BE2C (cell line): ENCODE measurements at regions not wholly inside any gene's neighbourhood (a gene's known extent, or its start where the extent isn't known, plus 50 kb on each side); places are given as distances from the start of the nearest gene placed in this dataset.
"Not testable (repeated sequence)": the region's sequence is repeated elsewhere in the genome, so short reads cannot be mapped to it uniquely, and the experiment has no call there.

Source experiments
- DNase-seq: peaks from one replicate; pipeline ENCODE4 v3.0.0-alpha.2; 2020
- H3K27me3 ChIP-seq: fragments of 250-450 bp; sonication (Bioruptor Pico); 2 replicates; pipeline ENCODE4 v1.5.1; 2020; ENCODE audit warnings: mild to moderate bottlenecking
- H3K36me3 ChIP-seq: fragments of 250-450 bp; sonication (Bioruptor Pico); 2 replicates; pipeline ENCODE4 v1.5.1; 2020; ENCODE audit warnings: mild to moderate bottlenecking
- H3K4me1 ChIP-seq: fragments of 250-450 bp; sonication (Bioruptor Pico); 2 replicates; pipeline ENCODE4 v1.5.1; 2020
- H3K4me3 ChIP-seq: 2 replicates; pipeline ENCODE4 v1.5.1; 2011; ENCODE audit warnings: low read depth, low read length
- H3K9me3 ChIP-seq: fragments of 250-450 bp; sonication (Bioruptor Pico); 2 replicates; pipeline ENCODE4 v1.5.1; 2020
- TF ChIP-seq, protein P1 (sequence below): IDR thresholded peaks from 2 replicates; pipeline ENCODE4 v1.5.1; 2012; ENCODE audit warnings: mild to moderate bottlenecking, low read depth, low read length

DNA sequence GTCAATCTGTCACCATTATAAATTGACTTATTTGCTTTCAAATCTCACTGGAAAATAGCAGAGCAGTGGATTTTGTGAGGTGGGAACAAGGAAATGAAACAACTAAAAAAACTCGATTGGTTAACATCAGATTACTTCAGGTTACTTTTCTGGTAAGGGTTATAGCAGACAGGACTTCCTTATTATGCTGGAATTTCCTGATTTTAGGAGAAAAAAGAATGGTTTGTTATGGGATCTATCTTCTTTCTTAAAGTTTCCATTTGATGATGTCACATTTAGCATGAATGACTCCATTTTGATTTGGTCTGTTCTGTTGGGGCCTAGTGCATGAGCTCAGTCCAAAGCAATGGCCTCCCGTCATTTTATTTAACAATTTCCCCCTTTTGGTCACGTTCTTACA lies 210.6 kb downstream of the KCNJ2 start:
- no peak for DNase-seq
- Histone ChIP-seq H3K4me1 (peaks cover 14% of the 10 kb centered on the region), H3K9me3 (no peaks in the 10 kb centered on the region), H3K27me3 (no peaks in the 10 kb centered on the region), H3K4me3 (no peak overlapping the region), H3K36me3 (no peaks in the 10 kb centered on the region)
- TF ChIP-seq, protein P1, sequence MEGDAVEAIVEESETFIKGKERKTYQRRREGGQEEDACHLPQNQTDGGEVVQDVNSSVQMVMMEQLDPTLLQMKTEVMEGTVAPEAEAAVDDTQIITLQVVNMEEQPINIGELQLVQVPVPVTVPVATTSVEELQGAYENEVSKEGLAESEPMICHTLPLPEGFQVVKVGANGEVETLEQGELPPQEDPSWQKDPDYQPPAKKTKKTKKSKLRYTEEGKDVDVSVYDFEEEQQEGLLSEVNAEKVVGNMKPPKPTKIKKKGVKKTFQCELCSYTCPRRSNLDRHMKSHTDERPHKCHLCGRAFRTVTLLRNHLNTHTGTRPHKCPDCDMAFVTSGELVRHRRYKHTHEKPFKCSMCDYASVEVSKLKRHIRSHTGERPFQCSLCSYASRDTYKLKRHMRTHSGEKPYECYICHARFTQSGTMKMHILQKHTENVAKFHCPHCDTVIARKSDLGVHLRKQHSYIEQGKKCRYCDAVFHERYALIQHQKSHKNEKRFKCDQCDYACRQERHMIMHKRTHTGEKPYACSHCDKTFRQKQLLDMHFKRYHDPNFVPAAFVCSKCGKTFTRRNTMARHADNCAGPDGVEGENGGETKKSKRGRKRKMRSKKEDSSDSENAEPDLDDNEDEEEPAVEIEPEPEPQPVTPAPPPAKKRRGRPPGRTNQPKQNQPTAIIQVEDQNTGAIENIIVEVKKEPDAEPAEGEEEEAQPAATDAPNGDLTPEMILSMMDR, result no peak

DNA sequence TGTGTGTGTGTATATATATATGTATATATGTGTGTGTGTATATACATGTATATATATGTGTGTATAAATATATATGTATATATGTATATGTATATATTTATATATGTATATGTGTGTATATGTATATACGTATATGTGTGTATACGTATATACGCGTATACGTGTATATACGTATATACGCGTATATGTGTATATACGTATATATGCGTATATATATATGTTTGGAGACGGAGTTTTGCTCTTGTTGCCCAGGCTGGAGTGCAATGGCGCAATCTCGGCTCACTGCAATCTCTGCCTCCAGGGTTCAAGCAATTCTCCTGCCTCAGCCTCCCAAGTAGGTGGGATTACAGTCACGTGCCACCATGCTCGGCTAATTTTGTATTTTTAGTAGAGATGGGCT lies 212.6 kb downstream of the KCNJ2 start:
- peaks cover 14% of the 10 kb centered on the region for H3K4me1 ChIP-seq
- H3K4me3 ChIP-seq, H3K36me3 ChIP-seq, DNase-seq, H3K27me3 ChIP-seq, H3K9me3 ChIP-seq: not testable (repeated sequence)

DNA sequence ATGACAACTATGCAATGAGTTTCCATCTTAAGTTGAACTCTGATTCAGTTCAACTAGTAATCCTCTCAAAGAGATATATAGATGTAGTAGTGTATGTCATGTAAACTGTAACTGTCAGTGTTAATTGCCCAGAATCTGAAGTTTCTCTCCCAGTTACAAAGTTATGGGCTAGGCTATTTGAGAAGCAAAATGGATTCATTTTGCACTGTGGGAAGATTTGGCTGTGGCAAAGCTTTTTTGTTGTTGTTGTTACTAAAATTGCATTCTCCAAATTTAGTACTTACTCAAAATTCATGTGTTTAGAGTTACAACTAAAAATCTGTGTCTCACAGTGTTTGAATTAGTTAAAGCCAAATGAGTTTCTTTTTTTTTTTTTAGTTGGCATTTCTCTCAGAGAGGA lies 219.0 kb downstream of the KCNJ2 start:
- no peak for DNase-seq
- Histone ChIP-seq H3K27me3 (no peaks in the 10 kb centered on the region), H3K4me3 (no peak overlapping the region), H3K36me3 (no peaks in the 10 kb centered on the region), H3K4me1 (peaks cover 9% of the 10 kb centered on the region), H3K9me3 (no peaks in the 10 kb centered on the region)
- TF ChIP-seq, protein P1, result no peak

DNA sequence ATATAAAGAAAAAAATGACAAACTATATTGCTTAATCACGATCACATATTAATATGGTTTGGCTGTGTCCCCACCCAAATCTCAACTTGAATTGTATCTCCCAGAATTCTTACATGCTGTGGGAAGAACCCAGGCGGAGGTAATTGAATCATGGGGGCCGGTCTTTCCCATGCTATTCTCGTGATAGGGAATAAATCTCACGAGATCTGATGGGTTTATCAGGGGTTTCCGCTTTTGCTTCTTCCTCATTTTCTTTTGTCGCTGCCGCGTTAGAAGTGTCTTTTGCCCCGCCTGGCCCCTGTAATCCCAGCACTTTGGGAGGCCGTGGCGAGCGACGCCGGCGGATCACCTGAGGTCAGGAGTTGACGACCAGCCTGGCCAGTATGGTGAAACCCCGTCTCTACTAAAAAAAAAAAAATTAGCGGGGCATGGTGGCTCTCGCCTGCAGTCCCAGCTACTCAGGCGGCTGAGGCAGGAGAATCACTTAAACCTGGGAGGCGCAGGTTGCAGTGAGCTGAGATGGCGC lies 220.0 kb downstream of the KCNJ2 start:
- H3K4me1 ChIP-seq, result peaks cover 16% of the 10 kb centered on the region
- H3K9me3 ChIP-seq, DNase-seq, H3K36me3 ChIP-seq, H3K27me3 ChIP-seq, H3K4me3 ChIP-seq: not testable (repeated sequence)

DNA sequence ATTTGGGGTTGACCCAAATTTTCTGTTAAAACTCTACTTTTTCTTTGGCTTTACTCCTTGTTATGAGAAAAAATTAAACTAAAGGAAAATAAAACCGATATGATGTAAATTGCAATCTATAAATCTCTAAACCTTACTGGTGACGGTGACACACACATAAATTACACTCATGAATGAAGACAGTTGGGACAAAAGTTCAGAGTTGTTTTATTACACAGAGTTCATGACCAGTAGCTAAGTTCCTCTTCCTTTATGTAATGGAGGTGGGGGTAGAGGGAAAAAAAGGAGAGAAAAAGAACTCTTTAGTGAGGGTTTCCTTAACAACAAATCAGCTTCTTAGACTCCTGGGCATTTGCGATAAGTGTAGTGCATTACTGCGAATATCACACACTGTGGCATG lies 220.7 kb downstream of the KCNJ2 start:
- H3K36me3 ChIP-seq, result no peaks in the 10 kb centered on the region

DNA sequence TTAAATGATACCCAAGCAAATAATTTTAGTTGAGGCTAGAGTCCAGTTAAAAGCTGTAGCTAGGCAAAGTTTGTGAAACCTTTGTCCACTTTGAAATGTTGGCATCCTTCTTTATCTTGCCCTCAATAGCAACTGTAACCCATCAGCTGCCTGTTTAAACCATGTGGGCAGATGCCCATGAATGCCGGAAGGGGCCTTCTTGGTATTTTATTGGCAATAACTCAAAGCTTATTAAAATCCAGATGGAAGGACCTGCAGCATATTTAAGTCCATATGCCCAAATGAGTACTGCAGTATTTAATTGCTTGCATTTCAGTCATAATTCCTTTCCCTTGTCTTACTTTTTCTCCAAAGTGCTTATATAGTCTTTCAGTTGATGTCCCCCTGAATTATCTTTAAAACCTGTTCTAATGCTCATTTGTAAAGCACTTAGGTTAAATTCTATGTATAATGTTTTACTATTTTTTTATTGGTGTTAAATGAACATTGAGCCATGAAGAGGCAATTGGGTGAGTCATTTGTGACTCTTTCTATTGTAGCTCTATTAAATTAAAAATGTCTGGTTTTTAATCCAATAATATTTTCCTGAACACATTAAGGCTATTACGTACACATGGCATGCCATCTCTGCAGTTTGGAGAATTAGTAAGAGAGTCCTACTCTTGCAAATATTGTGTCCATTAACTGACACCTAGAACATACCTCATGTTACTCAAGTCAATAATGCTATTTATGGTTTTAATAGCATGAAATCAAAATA lies 225.3 kb downstream of the KCNJ2 start:
- Histone ChIP-seq H3K27me3 (no peaks in the 10 kb centered on the region), H3K4me3 (no peak overlapping the region), H3K9me3 (no peaks in the 10 kb centered on the region), H3K36me3 (no peaks in the 10 kb centered on the region), H3K4me1 (peaks cover 24% of the 10 kb centered on the region)
- DNase-seq, result peak; percentile 60
- TF ChIP-seq, protein P1, result no peak

More for the DNA sequence above, 220.7 kb downstream of the KCNJ2 start:
- Histone ChIP-seq H3K27me3 (no peaks in the 10 kb centered on the region), H3K4me3 (no peak overlapping the region), H3K4me1 (peaks cover 21% of the 10 kb centered on the region), H3K9me3 (no peaks in the 10 kb centered on the region)
- TF ChIP-seq, protein P1, result no peak
- DNase-seq, result no peak

DNA sequence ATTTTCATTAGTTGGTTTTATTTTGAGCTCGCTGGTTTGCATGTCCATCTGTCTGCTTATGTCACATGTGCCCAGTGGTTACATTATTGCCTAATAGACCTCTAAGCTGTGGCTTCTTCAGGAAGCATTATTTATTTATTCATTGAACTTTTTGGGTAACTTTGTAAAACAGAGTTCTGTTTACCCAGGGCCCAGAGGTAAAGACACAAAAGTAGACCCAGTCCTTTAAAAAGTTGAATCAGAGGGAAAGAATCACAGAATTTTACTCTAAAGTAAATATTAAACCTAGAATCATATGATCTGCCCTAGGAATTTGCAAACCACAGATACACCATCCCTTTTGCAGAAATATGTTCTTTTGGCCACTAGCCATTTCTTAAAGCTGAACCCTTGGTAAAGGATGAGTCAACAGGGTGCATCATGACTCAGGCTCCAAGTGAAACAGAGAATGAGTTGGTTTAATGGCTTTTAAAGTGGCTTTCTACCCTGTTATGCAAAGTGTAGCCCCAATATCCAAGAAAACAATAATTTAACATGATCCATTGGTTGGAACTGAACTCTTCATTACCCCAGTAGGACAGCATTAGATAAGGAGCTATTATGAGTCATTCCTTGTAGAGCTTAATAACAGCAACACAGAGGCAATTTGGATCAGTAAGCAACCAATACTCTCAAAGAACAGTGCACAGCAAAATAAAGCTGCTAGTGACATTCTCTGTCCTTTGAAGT lies 236.3 kb downstream of the KCNJ2 start:
- no peak for DNase-seq
- H3K4me1 ChIP-seq, result peaks cover 16% of the 10 kb centered on the region
- H3K27me3 ChIP-seq, result no peaks in the 10 kb centered on the region
- no peaks in the 10 kb centered on the region for H3K36me3 ChIP-seq
- H3K9me3 ChIP-seq, result no peaks in the 10 kb centered on the region
- no peak overlapping the region for H3K4me3 ChIP-seq
- TF ChIP-seq, protein P1, result no peak
